ENCODE measurements at regions not wholly inside any gene's neighbourhood (a gene's known extent, or its start where the extent isn't known, plus 50 kb on each side); places are given as distances from the start of the nearest gene placed in this dataset.

DNA sequence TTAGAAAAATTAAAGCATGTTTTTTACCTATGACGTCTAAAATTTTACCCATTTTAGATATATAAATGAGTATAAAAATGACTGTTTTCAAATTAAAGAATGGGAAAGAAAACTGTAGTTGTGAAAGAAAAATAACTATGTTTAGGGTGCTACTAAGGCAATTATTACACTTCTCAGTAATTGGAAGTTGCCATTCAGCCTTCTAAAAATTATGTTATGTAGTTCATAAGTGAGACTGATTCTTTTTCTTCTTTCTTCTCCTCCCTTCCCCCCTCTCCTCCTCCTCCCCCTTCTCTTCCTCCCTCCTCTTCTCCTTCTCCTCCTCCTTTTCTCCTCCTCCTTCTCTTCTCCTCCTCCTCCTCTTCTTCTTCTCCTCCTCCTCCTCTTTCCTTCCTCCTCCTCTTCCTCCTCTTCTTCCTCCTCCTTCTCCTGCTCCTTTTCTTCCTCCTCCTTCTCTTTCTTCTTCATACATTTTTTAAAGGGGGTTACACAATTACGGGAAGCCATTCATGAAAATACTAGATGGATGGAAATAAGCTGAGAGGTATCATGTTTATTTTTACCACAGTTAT, 223.6 kb downstream of the CETN3 start:
- no peaks in the 10 kb centered on the region for H3K27me3 ChIP-seq (ENCODE audit: low read depth, low read length)
- no peaks in the 10 kb centered on the region for H3K9me3 ChIP-seq (ENCODE audit: control insufficient read depth in 1 of 2, low read length in 2 of 2)
- no peak overlapping the region for H3K27ac ChIP-seq (ENCODE audit: low read length)
- H3K4me3 ChIP-seq (ENCODE audit: low read depth in 1 of 2, low read length in 2 of 2) = no peak overlapping the region
- peaks cover 0 to 5% of the 10 kb centered on the region in 2 donors for H3K4me1 ChIP-seq (ENCODE audit: control insufficient read depth in 1 of 2, insufficient read depth in 2 of 2, low read length in 2 of 2)
- no peaks in the 10 kb centered on the region for H3K36me3 ChIP-seq (ENCODE audit: control insufficient read depth in 1 of 2, insufficient read depth in 2 of 2, low read length in 2 of 2)

GRCh38 chr5:90184764-90185163, 224.8 kb downstream of the CETN3 start:
- H3K27me3 ChIP-seq (ENCODE audit: low read depth, low read length) = no peaks in the 10 kb centered on the region
- H3K36me3 ChIP-seq (ENCODE audit: control insufficient read depth in 1 of 2, insufficient read depth in 2 of 2, low read length in 2 of 2) = no peaks in the 10 kb centered on the region
- no peak overlapping the region for H3K27ac ChIP-seq (ENCODE audit: low read length)
- H3K4me1 ChIP-seq (ENCODE audit: control insufficient read depth in 1 of 2, insufficient read depth in 2 of 2, low read length in 2 of 2) = peaks cover 0 to 5% of the 10 kb centered on the region in 2 donors
- H3K4me3 ChIP-seq (ENCODE audit: low read depth in 1 of 2, low read length in 2 of 2) = no peak overlapping the region
- no peaks in the 10 kb centered on the region for H3K9me3 ChIP-seq (ENCODE audit: control insufficient read depth in 1 of 2, low read length in 2 of 2)

DNA sequence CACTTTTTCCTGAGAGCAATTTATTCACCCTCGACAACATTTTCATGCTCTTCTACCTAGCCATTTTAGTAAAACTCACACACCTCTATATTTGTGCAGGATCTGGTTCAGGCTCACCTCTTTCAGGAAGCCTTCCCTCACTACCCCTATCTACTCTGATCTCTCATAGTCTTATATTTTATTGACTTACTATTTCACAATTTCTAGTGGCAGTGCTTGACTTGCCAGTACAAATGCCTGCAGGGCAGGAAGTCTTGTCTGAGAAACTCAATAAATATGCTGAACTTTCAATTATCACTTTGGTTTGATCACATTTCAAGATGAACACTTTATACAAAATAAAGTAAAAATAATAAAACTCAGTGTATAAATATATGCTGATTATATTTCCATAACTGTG, 226.8 kb downstream of the CETN3 start:
- Histone ChIP-seq H3K9me3 (ENCODE audit: control insufficient read depth in 1 of 2, low read length in 2 of 2) (no peaks in the 10 kb centered on the region), H3K4me1 (ENCODE audit: control insufficient read depth in 1 of 2, insufficient read depth in 2 of 2, low read length in 2 of 2) (peaks cover 0 to 5% of the 10 kb centered on the region in 2 donors), H3K27ac (ENCODE audit: low read length) (no peak overlapping the region), H3K4me3 (ENCODE audit: low read depth in 1 of 2, low read length in 2 of 2) (no peak overlapping the region), H3K36me3 (ENCODE audit: control insufficient read depth in 1 of 2, insufficient read depth in 2 of 2, low read length in 2 of 2) (no peaks in the 10 kb centered on the region), H3K27me3 (ENCODE audit: low read depth, low read length) (no peaks in the 10 kb centered on the region)

DNA sequence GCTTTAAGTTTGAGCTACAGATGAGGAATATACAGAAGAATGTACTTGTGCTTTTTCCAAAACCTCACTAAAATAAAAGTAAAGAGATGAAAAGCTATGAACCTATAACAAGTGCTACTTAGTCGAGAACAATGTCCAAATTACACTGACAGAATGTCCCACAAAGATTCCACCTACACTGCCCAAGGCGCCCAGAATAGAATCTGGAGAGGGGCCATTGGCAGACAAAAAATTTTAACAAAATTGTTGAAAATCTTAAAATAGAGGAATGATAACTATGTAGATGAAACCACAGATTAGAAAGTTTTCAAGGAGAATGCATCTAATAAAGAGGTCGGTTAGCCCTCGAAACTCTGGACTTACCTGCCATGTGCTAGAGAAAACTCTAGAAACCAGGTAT, 235.3 kb downstream of the CETN3 start:
- Histone ChIP-seq H3K36me3 (ENCODE audit: control insufficient read depth in 1 of 2, insufficient read depth in 2 of 2, low read length in 2 of 2) (no peaks in the 10 kb centered on the region), H3K27ac (ENCODE audit: low read length) (no peak overlapping the region), H3K4me3 (ENCODE audit: low read depth in 1 of 2, low read length in 2 of 2) (no peak overlapping the region), H3K4me1 (ENCODE audit: control insufficient read depth in 1 of 2, insufficient read depth in 2 of 2, low read length in 2 of 2) (peaks cover 5 to 14% of the 10 kb centered on the region in 2 donors), H3K9me3 (ENCODE audit: control insufficient read depth in 1 of 2, low read length in 2 of 2) (peaks cover 0 to 5% of the 10 kb centered on the region in 2 donors), H3K27me3 (ENCODE audit: low read depth, low read length) (no peaks in the 10 kb centered on the region)

GRCh38 chr5:90173299-90174030, 236.1 kb downstream of the CETN3 start:
- Histone ChIP-seq H3K27ac (ENCODE audit: low read length) (no peak overlapping the region), H3K27me3 (ENCODE audit: low read depth, low read length) (no peaks in the 10 kb centered on the region), H3K9me3 (ENCODE audit: control insufficient read depth in 1 of 2, low read length in 2 of 2) (peaks cover 0 to 5% of the 10 kb centered on the region in 2 donors), H3K36me3 (ENCODE audit: control insufficient read depth in 1 of 2, insufficient read depth in 2 of 2, low read length in 2 of 2) (no peaks in the 10 kb centered on the region), H3K4me1 (ENCODE audit: control insufficient read depth in 1 of 2, insufficient read depth in 2 of 2, low read length in 2 of 2) (peaks cover 5 to 14% of the 10 kb centered on the region in 2 donors), H3K4me3 (ENCODE audit: low read depth in 1 of 2, low read length in 2 of 2) (no peak overlapping the region)

- no peak overlapping the region for H3K27ac ChIP-seq (ENCODE audit: low read length)
- peaks cover 5 to 14% of the 10 kb centered on the region in 2 donors for H3K4me1 ChIP-seq (ENCODE audit: control insufficient read depth in 1 of 2, insufficient read depth in 2 of 2, low read length in 2 of 2)
- peaks cover 0 to 5% of the 10 kb centered on the region in 2 donors for H3K9me3 ChIP-seq (ENCODE audit: control insufficient read depth in 1 of 2, low read length in 2 of 2)
- H3K27me3 ChIP-seq (ENCODE audit: low read depth, low read length) = no peaks in the 10 kb centered on the region
- no peak overlapping the region for H3K4me3 ChIP-seq (ENCODE audit: low read depth in 1 of 2, low read length in 2 of 2)
- no peaks in the 10 kb centered on the region for H3K36me3 ChIP-seq (ENCODE audit: control insufficient read depth in 1 of 2, insufficient read depth in 2 of 2, low read length in 2 of 2)
Measured at GRCh38 chr5:90171466-90171865, 238.1 kb downstream of the CETN3 start.

DNA sequence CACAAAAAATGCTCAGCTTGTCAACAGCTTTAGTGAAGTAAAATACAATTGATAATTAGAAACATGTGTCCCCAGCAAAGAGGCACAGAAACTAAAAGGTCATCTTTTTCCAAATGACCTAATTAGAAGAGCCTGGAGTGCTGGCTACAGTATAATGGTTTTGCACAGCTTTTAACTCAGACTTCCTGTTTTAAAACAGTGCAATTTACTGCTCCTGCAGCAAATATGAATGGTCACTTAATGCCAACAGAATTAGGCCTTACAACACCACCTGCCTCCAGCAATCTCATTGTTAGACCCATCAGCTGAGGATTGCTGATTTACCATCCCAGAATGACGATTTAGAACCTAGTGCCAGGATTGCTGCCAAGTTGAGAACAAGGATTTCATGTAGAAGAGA, 239.3 kb downstream of the CETN3 start:
- no peaks in the 10 kb centered on the region for H3K9me3 ChIP-seq (ENCODE audit: control insufficient read depth in 1 of 2, low read length in 2 of 2)
- peaks cover 5 to 14% of the 10 kb centered on the region in 2 donors for H3K4me1 ChIP-seq (ENCODE audit: control insufficient read depth in 1 of 2, insufficient read depth in 2 of 2, low read length in 2 of 2)
- no peaks in the 10 kb centered on the region for H3K27me3 ChIP-seq (ENCODE audit: low read depth, low read length)
- H3K4me3 ChIP-seq (ENCODE audit: low read depth in 1 of 2, low read length in 2 of 2) = no peak overlapping the region
- H3K36me3 ChIP-seq (ENCODE audit: control insufficient read depth in 1 of 2, insufficient read depth in 2 of 2, low read length in 2 of 2) = no peaks in the 10 kb centered on the region
- no peak overlapping the region for H3K27ac ChIP-seq (ENCODE audit: low read length)

GRCh38 chr5:90169078-90169477, 240.5 kb downstream of the CETN3 start:
- Histone ChIP-seq H3K36me3 (ENCODE audit: control insufficient read depth in 1 of 2, insufficient read depth in 2 of 2, low read length in 2 of 2) (no peaks in the 10 kb centered on the region), H3K27ac (ENCODE audit: low read length) (no peak overlapping the region), H3K4me3 (ENCODE audit: low read depth in 1 of 2, low read length in 2 of 2) (no peak overlapping the region), H3K27me3 (ENCODE audit: low read depth, low read length) (no peaks in the 10 kb centered on the region), H3K4me1 (ENCODE audit: control insufficient read depth in 1 of 2, insufficient read depth in 2 of 2, low read length in 2 of 2) (peaks cover 5 to 14% of the 10 kb centered on the region in 2 donors), H3K9me3 (ENCODE audit: control insufficient read depth in 1 of 2, low read length in 2 of 2) (no peaks in the 10 kb centered on the region)

DNA sequence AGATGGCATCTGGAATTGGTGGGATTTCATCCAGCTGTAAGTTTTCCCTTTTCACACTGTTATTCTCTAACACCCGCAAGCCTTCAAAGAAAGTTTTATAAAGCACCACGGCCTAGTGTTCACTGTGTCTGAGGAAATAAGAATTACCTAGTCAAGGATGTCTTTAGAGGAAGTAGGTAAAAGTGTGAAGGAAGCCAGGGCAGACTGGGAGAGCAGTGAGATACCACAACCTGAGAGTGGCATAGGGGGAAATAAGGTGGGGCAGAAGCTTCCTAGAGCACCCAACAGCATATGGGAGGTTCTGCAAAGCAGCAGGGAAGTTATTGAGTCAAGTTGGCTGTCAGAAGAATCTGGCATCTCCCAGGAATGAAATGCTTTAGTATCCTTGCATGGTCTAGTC, 241.2 kb downstream of the CETN3 start:
- no peak overlapping the region for H3K27ac ChIP-seq (ENCODE audit: low read length)
- H3K4me1 ChIP-seq (ENCODE audit: control insufficient read depth in 1 of 2, insufficient read depth in 2 of 2, low read length in 2 of 2) = peaks cover 5 to 14% of the 10 kb centered on the region in 2 donors
- H3K4me3 ChIP-seq (ENCODE audit: low read depth in 1 of 2, low read length in 2 of 2) = no peak overlapping the region
- H3K27me3 ChIP-seq (ENCODE audit: low read depth, low read length) = no peaks in the 10 kb centered on the region
- H3K9me3 ChIP-seq (ENCODE audit: control insufficient read depth in 1 of 2, low read length in 2 of 2) = no peaks in the 10 kb centered on the region
- no peaks in the 10 kb centered on the region for H3K36me3 ChIP-seq (ENCODE audit: control insufficient read depth in 1 of 2, insufficient read depth in 2 of 2, low read length in 2 of 2)

GRCh38 chr5:90166816-90167215, 242.7 kb downstream of the CETN3 start:
- Histone ChIP-seq H3K4me1 (ENCODE audit: control insufficient read depth in 1 of 2, insufficient read depth in 2 of 2, low read length in 2 of 2) (peaks cover 5 to 14% of the 10 kb centered on the region in 2 donors), H3K27ac (ENCODE audit: low read length) (no peak overlapping the region), H3K27me3 (ENCODE audit: low read depth, low read length) (no peaks in the 10 kb centered on the region), H3K9me3 (ENCODE audit: control insufficient read depth in 1 of 2, low read length in 2 of 2) (no peaks in the 10 kb centered on the region), H3K4me3 (ENCODE audit: low read depth in 1 of 2, low read length in 2 of 2) (no peak overlapping the region), H3K36me3 (ENCODE audit: control insufficient read depth in 1 of 2, insufficient read depth in 2 of 2, low read length in 2 of 2) (no peaks in the 10 kb centered on the region)

- H3K27ac ChIP-seq (ENCODE audit: low read length) = no peak overlapping the region
- no peaks in the 10 kb centered on the region for H3K36me3 ChIP-seq (ENCODE audit: control insufficient read depth in 1 of 2, insufficient read depth in 2 of 2, low read length in 2 of 2)
- H3K9me3 ChIP-seq (ENCODE audit: control insufficient read depth in 1 of 2, low read length in 2 of 2) = no peaks in the 10 kb centered on the region
- no peaks in the 10 kb centered on the region for H3K27me3 ChIP-seq (ENCODE audit: low read depth, low read length)
- no peak overlapping the region for H3K4me3 ChIP-seq (ENCODE audit: low read depth in 1 of 2, low read length in 2 of 2)
- H3K4me1 ChIP-seq (ENCODE audit: control insufficient read depth in 1 of 2, insufficient read depth in 2 of 2, low read length in 2 of 2) = no peaks in the 10 kb centered on the region
Measured at GRCh38 chr5:90162324-90162723, 247.2 kb downstream of the CETN3 start.

GRCh38 chr5:90161414-90161813, 248.1 kb downstream of the CETN3 start:
- H3K9me3 ChIP-seq (ENCODE audit: control insufficient read depth in 1 of 2, low read length in 2 of 2) = no peaks in the 10 kb centered on the region
- H3K36me3 ChIP-seq (ENCODE audit: control insufficient read depth in 1 of 2, insufficient read depth in 2 of 2, low read length in 2 of 2) = no peaks in the 10 kb centered on the region
- H3K4me3 ChIP-seq (ENCODE audit: low read depth in 1 of 2, low read length in 2 of 2) = no peak overlapping the region
- H3K27ac ChIP-seq (ENCODE audit: low read length) = no peak overlapping the region
- no peaks in the 10 kb centered on the region for H3K27me3 ChIP-seq (ENCODE audit: low read depth, low read length)
- no peaks in the 10 kb centered on the region for H3K4me1 ChIP-seq (ENCODE audit: control insufficient read depth in 1 of 2, insufficient read depth in 2 of 2, low read length in 2 of 2)

All from muscle layer of duodenum (tissue), 2 donors.